Bronchial epithelial cell (primary cell): ENCODE measurements at regions not wholly inside any gene's neighbourhood (a gene's known extent, or its start where the extent isn't known, plus 50 kb on each side); places are given as distances from the start of the nearest gene placed in this dataset.

ENCODE experiments used
- DNase-seq: peaks from one replicate; pipeline ENCODE4 v3.0.0-alpha.2; 2010; ENCODE audit warnings: low read depth
- FAIRE-seq: peaks from 2 replicates; lab custom pipeline; 2011; peaks lifted over from hg19 to GRCh38; lab: Jason Lieb, UNC
- H3K27me3 ChIP-seq: 2 replicates; pipeline ENCODE4 v1.5.1; 2011; ENCODE audit warnings: low read length; ENCODE audit not compliant: control insufficient read depth, insufficient read depth
- H3K36me3 ChIP-seq: 2 replicates; pipeline ENCODE4 v1.5.1; 2011; ENCODE audit warnings: low read length; ENCODE audit not compliant: control insufficient read depth, insufficient read depth
- H3K4me3 ChIP-seq: 2 replicates; pipeline ENCODE4 v1.5.1; 2011; ENCODE audit warnings: mild to moderate bottlenecking, low read depth, low read length, control low read depth
- CTCF ChIP-seq: IDR thresholded peaks from 2 replicates; pipeline ENCODE4 v1.5.1; 2011; ENCODE audit warnings: mild to moderate bottlenecking, moderate library complexity, low read length, control low read depth, inconsistent platforms; ENCODE audit not compliant: insufficient read depth, severe bottlenecking

- FAIRE-seq = no peak
- DNase-seq = no peak
- no peaks in the 10 kb centered on the region for H3K27me3 ChIP-seq
- no peaks in the 10 kb centered on the region for H3K36me3 ChIP-seq
- H3K4me3 ChIP-seq = no peak overlapping the region
- TF ChIP-seq CTCF = no peak
Measured at GRCh38 chr13:82096256-82096655, 1755.3 kb upstream of the SPRY2 start.

GRCh38 chr13:82092312-82092711, 1751.4 kb upstream of the SPRY2 start:
- no peak for FAIRE-seq
- Histone ChIP-seq H3K36me3 (no peaks in the 10 kb centered on the region), H3K4me3 (no peak overlapping the region), H3K27me3 (no peaks in the 10 kb centered on the region)
- no peak for TF ChIP-seq CTCF
- no peak for DNase-seq

- H3K27me3 ChIP-seq = no peaks in the 10 kb centered on the region
- DNase-seq (no peak), FAIRE-seq (no peak)
- TF ChIP-seq CTCF = no peak
- H3K4me3 ChIP-seq = no peak overlapping the region
- no peaks in the 10 kb centered on the region for H3K36me3 ChIP-seq
Measured at GRCh38 chr13:82088781-82089180, 1747.9 kb upstream of the SPRY2 start.

GRCh38 chr13:82076496-82076895, 1735.6 kb upstream of the SPRY2 start:
- FAIRE-seq (no peak), DNase-seq (no peak)
- no peaks in the 10 kb centered on the region for H3K36me3 ChIP-seq
- no peak overlapping the region for H3K4me3 ChIP-seq
- H3K27me3 ChIP-seq = no peaks in the 10 kb centered on the region
- no peak for TF ChIP-seq CTCF

GRCh38 chr13:82070416-82070815, 1729.5 kb upstream of the SPRY2 start:
- DNase-seq = no peak
- Histone ChIP-seq H3K27me3 (no peaks in the 10 kb centered on the region), H3K36me3 (no peaks in the 10 kb centered on the region), H3K4me3 (no peak overlapping the region)
- FAIRE-seq = no peak
- no peak for TF ChIP-seq CTCF

- no peak for TF ChIP-seq CTCF
- no peak for FAIRE-seq
- Histone ChIP-seq H3K27me3 (no peaks in the 10 kb centered on the region), H3K4me3 (no peak overlapping the region), H3K36me3 (no peaks in the 10 kb centered on the region)
- peak; percentile 33 for DNase-seq
Measured at GRCh38 chr13:82062772-82063171, 1721.8 kb upstream of the SPRY2 start.
